ENCODE measurements at regions not wholly inside any gene's neighbourhood (a gene's known extent, or its start where the extent isn't known, plus 50 kb on each side); places are given as distances from the start of the nearest gene placed in this dataset.

DNA sequence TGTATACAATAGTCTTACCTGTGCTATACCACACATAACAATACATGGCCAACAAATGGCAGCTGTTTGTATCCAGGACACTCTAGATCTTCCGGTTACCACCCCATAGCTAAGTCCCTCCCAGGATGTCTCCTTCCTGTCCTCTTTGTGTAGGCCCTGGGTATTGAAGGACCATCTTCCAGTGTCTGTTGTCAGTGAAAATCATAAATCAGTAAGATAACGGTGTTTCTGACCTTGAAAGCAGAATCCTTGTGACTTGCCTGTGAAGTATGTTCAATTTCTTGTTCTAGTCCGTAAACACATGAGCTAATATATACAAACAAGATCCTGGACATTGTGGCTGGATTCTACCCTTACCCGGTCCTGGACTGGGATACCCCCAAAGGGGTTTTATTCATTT lies 462.8 kb downstream of the NTRK3 start:
- Histone ChIP-seq H3K9me3 (replicated peaks in 1 of 2; ENCODE audit: control insufficient read depth in 2 of 2, insufficient read depth in 1 of 2, low read depth in 1 of 2, low read length in 2 of 2) (no peaks in the 10 kb centered on the region), H2BK12ac (ENCODE audit: low read length) (no peak overlapping the region), H3K27ac (replicated peaks; ENCODE audit: low read length) (no peak overlapping the region), H2BK15ac (ENCODE audit: low read length) (no peak overlapping the region), H2BK120ac (ENCODE audit: low read depth, low read length) (no peak overlapping the region), H3K36me3 (replicated peaks in 1 of 2; ENCODE audit: control insufficient read depth in 2 of 2, insufficient read depth in 2 of 2, low read length in 2 of 2) (no peaks in the 10 kb centered on the region), H3K4me3 (ENCODE audit: low read length in 2 of 2) (no peak overlapping the region), H3K9ac (ENCODE audit: low read depth, low read length, poor library complexity) (no peak overlapping the region), H3K4ac (ENCODE audit: low read length) (no peak overlapping the region), H2BK5ac (ENCODE audit: low read length) (no peak overlapping the region), H3K18ac (ENCODE audit: low read length) (no peak overlapping the region), H3K14ac (ENCODE audit: low read length) (no peak overlapping the region), H2AFZ (ENCODE audit: low read length) (no peak overlapping the region), H2AK5ac (ENCODE audit: low read depth, low read length) (no peak overlapping the region), H3K4me1 (ENCODE audit: control insufficient read depth in 2 of 2, insufficient read depth in 1 of 2, low read depth in 1 of 2, low read length in 2 of 2) (no peaks in the 10 kb centered on the region), H3K79me1 (ENCODE audit: low read depth, low read length) (no peaks in the 10 kb centered on the region), H3K4me2 (ENCODE audit: insufficient read depth, low read length, poor library complexity, severe bottlenecking) (no peak overlapping the region), H4K91ac (ENCODE audit: low read depth, low read length, poor library complexity) (no peak overlapping the region), H3K23ac (ENCODE audit: low read depth, low read length, poor library complexity) (no peak overlapping the region), H3K27me3 (ENCODE audit: control insufficient read depth in 3 of 3, insufficient read depth in 3 of 3, low read depth in 1 of 3, low read length in 3 of 3) (no peaks in the 10 kb centered on the region), H4K8ac (ENCODE audit: low read depth, low read length) (no peak overlapping the region)
- WGBS, 2 donors (ENCODE audit: extremely low coverage in 2 of 2, insufficient read length in 2 of 2, insufficient replicate concordance in 1 of 2), result no CpG with 5 or more reads among the region's 4 CpGs
- DNase-seq (ENCODE audit: low spot score), result no peak

DNA sequence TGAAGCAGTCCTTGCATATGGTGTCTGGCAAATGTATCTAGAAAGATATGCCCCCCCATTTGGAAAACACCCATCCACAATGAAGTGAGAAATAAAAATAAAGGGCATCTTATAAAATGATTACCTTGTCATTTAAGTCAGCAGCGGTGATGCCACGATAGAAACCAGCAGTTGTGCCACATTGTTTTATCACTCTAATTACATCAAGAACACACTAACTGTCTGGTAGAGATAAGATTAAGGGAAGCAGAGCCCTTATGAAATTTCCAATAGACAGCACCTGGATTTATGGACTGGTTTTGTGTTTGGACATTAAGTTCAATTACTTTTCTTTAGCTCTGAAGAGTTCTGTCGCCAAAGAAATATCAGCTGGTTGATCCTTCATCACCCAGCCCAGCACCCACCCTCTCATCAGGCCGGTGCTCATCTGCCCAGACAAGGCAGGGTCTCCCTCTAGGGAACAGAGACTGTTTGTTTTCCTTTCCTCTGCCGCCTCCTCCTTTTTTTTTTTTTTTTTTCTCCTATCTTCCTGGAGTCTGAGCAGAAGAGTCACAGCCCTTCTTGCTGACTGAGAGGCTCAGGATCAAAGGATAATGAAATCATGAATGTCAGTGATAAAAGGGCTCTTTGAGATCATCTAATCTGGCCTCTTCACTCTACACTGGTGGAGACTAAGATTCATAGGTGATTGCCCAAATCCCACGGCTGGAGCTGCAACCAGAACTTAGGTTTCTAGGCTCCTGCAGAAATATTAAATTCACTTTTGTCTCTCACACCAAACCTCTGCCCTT lies 464.1 kb downstream of the NTRK3 start:
- Histone ChIP-seq H3K14ac (ENCODE audit: low read length) (no peak overlapping the region), H4K91ac (ENCODE audit: low read depth, low read length, poor library complexity) (no peak overlapping the region), H3K27ac (replicated peaks; ENCODE audit: low read length) (no peak overlapping the region), H3K18ac (ENCODE audit: low read length) (no peak overlapping the region), H2BK15ac (ENCODE audit: low read length) (no peak overlapping the region), H3K9me3 (replicated peaks in 1 of 2; ENCODE audit: control insufficient read depth in 2 of 2, insufficient read depth in 1 of 2, low read depth in 1 of 2, low read length in 2 of 2) (no peaks in the 10 kb centered on the region), H2AFZ (ENCODE audit: low read length) (no peak overlapping the region), H3K4me3 (ENCODE audit: low read length in 2 of 2) (no peak overlapping the region), H3K23ac (ENCODE audit: low read depth, low read length, poor library complexity) (no peak overlapping the region), H3K9ac (ENCODE audit: low read depth, low read length, poor library complexity) (no peak overlapping the region), H4K8ac (ENCODE audit: low read depth, low read length) (no peak overlapping the region), H2BK12ac (ENCODE audit: low read length) (no peak overlapping the region), H3K4me1 (ENCODE audit: control insufficient read depth in 2 of 2, insufficient read depth in 1 of 2, low read depth in 1 of 2, low read length in 2 of 2) (no peaks in the 10 kb centered on the region), H3K27me3 (ENCODE audit: control insufficient read depth in 3 of 3, insufficient read depth in 3 of 3, low read depth in 1 of 3, low read length in 3 of 3) (no peaks in the 10 kb centered on the region), H3K4me2 (ENCODE audit: insufficient read depth, low read length, poor library complexity, severe bottlenecking) (no peak overlapping the region), H2AK5ac (ENCODE audit: low read depth, low read length) (no peak overlapping the region), H3K79me1 (ENCODE audit: low read depth, low read length) (no peaks in the 10 kb centered on the region), H3K36me3 (replicated peaks in 1 of 2; ENCODE audit: control insufficient read depth in 2 of 2, insufficient read depth in 2 of 2, low read length in 2 of 2) (no peaks in the 10 kb centered on the region), H2BK120ac (ENCODE audit: low read depth, low read length) (no peak overlapping the region), H3K4ac (ENCODE audit: low read length) (no peak overlapping the region), H2BK5ac (ENCODE audit: low read length) (no peak overlapping the region)
- WGBS, 2 donors (ENCODE audit: extremely low coverage in 2 of 2, insufficient read length in 2 of 2, insufficient replicate concordance in 1 of 2), result no CpG with 5 or more reads among the region's 6 CpGs
- no peak for DNase-seq (ENCODE audit: low spot score)

- Histone ChIP-seq H3K9me3 (replicated peaks in 1 of 2; ENCODE audit: control insufficient read depth in 2 of 2, insufficient read depth in 1 of 2, low read depth in 1 of 2, low read length in 2 of 2) (no peaks in the 10 kb centered on the region), H3K79me1 (ENCODE audit: low read depth, low read length) (no peaks in the 10 kb centered on the region), H4K91ac (ENCODE audit: low read depth, low read length, poor library complexity) (no peak overlapping the region), H3K4me3 (ENCODE audit: low read length in 2 of 2) (no peak overlapping the region), H3K9ac (ENCODE audit: low read depth, low read length, poor library complexity) (no peak overlapping the region), H3K36me3 (replicated peaks in 1 of 2; ENCODE audit: control insufficient read depth in 2 of 2, insufficient read depth in 2 of 2, low read length in 2 of 2) (no peaks in the 10 kb centered on the region), H3K23ac (ENCODE audit: low read depth, low read length, poor library complexity) (no peak overlapping the region), H3K18ac (ENCODE audit: low read length) (no peak overlapping the region), H2BK15ac (ENCODE audit: low read length) (no peak overlapping the region), H2AK5ac (ENCODE audit: low read depth, low read length) (no peak overlapping the region), H2BK120ac (ENCODE audit: low read depth, low read length) (no peak overlapping the region), H3K14ac (ENCODE audit: low read length) (no peak overlapping the region), H3K4me1 (ENCODE audit: control insufficient read depth in 2 of 2, insufficient read depth in 1 of 2, low read depth in 1 of 2, low read length in 2 of 2) (peaks cover 0 to 3% of the 10 kb centered on the region in 2 donors), H2AFZ (ENCODE audit: low read length) (no peak overlapping the region), H3K27ac (replicated peaks; ENCODE audit: low read length) (no peak overlapping the region), H3K4ac (ENCODE audit: low read length) (no peak overlapping the region), H2BK5ac (ENCODE audit: low read length) (no peak overlapping the region), H2BK12ac (ENCODE audit: low read length) (no peak overlapping the region), H4K8ac (ENCODE audit: low read depth, low read length) (no peak overlapping the region), H3K27me3 (ENCODE audit: control insufficient read depth in 3 of 3, insufficient read depth in 3 of 3, low read depth in 1 of 3, low read length in 3 of 3) (no peaks in the 10 kb centered on the region), H3K4me2 (ENCODE audit: insufficient read depth, low read length, poor library complexity, severe bottlenecking) (no peak overlapping the region)
- no peak for DNase-seq (ENCODE audit: low spot score)
- WGBS, 2 donors (ENCODE audit: extremely low coverage in 2 of 2, insufficient read length in 2 of 2, insufficient replicate concordance in 1 of 2), result no CpG with 5 or more reads among the region's 5 CpGs
Measured at GRCh38 chr15:87781959-87782625, 474.4 kb downstream of the NTRK3 start.

GRCh38 chr15:87779746-87780145 lies 476.8 kb downstream of the NTRK3 start:
- Histone ChIP-seq H3K9me3 (replicated peaks in 1 of 2; ENCODE audit: control insufficient read depth in 2 of 2, insufficient read depth in 1 of 2, low read depth in 1 of 2, low read length in 2 of 2) (no peaks in the 10 kb centered on the region), H3K27me3 (ENCODE audit: control insufficient read depth in 3 of 3, insufficient read depth in 3 of 3, low read depth in 1 of 3, low read length in 3 of 3) (no peaks in the 10 kb centered on the region), H3K79me1 (ENCODE audit: low read depth, low read length) (no peaks in the 10 kb centered on the region), H2BK5ac (ENCODE audit: low read length) (no peak overlapping the region), H2BK12ac (ENCODE audit: low read length) (no peak overlapping the region), H2AFZ (ENCODE audit: low read length) (no peak overlapping the region), H3K23ac (ENCODE audit: low read depth, low read length, poor library complexity) (no peak overlapping the region), H3K4me2 (ENCODE audit: insufficient read depth, low read length, poor library complexity, severe bottlenecking) (no peak overlapping the region), H2AK5ac (ENCODE audit: low read depth, low read length) (no peak overlapping the region), H3K18ac (ENCODE audit: low read length) (no peak overlapping the region), H2BK15ac (ENCODE audit: low read length) (no peak overlapping the region), H3K4me1 (ENCODE audit: control insufficient read depth in 2 of 2, insufficient read depth in 1 of 2, low read depth in 1 of 2, low read length in 2 of 2) (peaks cover 3 to 5% of the 10 kb centered on the region in 2 donors), H2BK120ac (ENCODE audit: low read depth, low read length) (no peak overlapping the region), H3K14ac (ENCODE audit: low read length) (no peak overlapping the region), H4K91ac (ENCODE audit: low read depth, low read length, poor library complexity) (no peak overlapping the region), H3K9ac (ENCODE audit: low read depth, low read length, poor library complexity) (no peak overlapping the region), H3K4ac (ENCODE audit: low read length) (no peak overlapping the region), H3K27ac (replicated peaks; ENCODE audit: low read length) (no peak overlapping the region), H3K36me3 (replicated peaks in 1 of 2; ENCODE audit: control insufficient read depth in 2 of 2, insufficient read depth in 2 of 2, low read length in 2 of 2) (no peaks in the 10 kb centered on the region), H3K4me3 (ENCODE audit: low read length in 2 of 2) (no peak overlapping the region), H4K8ac (ENCODE audit: low read depth, low read length) (no peak overlapping the region)
- WGBS, 2 donors (ENCODE audit: extremely low coverage in 2 of 2, insufficient read length in 2 of 2, insufficient replicate concordance in 1 of 2), result no CpG with 5 or more reads among the region's 5 CpGs
- no peak for DNase-seq (ENCODE audit: low spot score)

All from neuronal stem cell (in vitro differentiated cells).